ENCODE measurements at regions not wholly inside any gene's neighbourhood (a gene's known extent, or its start where the extent isn't known, plus 50 kb on each side); places are given as distances from the start of the nearest gene placed in this dataset.

GRCh38 chr1:4336507-4336906 lies 317.9 kb upstream of the AJAP1 start:
- no peak for DNase-seq

GRCh38 chr1:4341421-4341820 lies 313.0 kb upstream of the AJAP1 start:
- DNase-seq: no peak

- no peak for DNase-seq
Measured at GRCh38 chr1:4344065-4344732, 310.2 kb upstream of the AJAP1 start.

- no peak for DNase-seq
Measured at GRCh38 chr1:4345094-4345493, 309.3 kb upstream of the AJAP1 start.

GRCh38 chr1:4346131-4346530 lies 308.3 kb upstream of the AJAP1 start:
- DNase-seq: no peak

- DNase-seq: no peak
Measured at GRCh38 chr1:4351453-4351852, 303.0 kb upstream of the AJAP1 start.

- DNase-seq: no peak
Measured at GRCh38 chr1:4353090-4353856, 301.1 kb upstream of the AJAP1 start.

- no peak for DNase-seq
Measured at GRCh38 chr1:4355839-4356238, 298.6 kb upstream of the AJAP1 start.

- no peak for DNase-seq
Measured at GRCh38 chr1:4362314-4363044, 291.9 kb upstream of the AJAP1 start.

GRCh38 chr1:4366091-4366490 lies 288.3 kb upstream of the AJAP1 start:
- no peak for DNase-seq

- no peak for DNase-seq
Measured at GRCh38 chr1:4367230-4367777, 287.1 kb upstream of the AJAP1 start.

- DNase-seq: no peak
Measured at GRCh38 chr1:4369335-4369734, 285.1 kb upstream of the AJAP1 start.

GRCh38 chr1:4371849-4372248 lies 282.6 kb upstream of the AJAP1 start:
- DNase-seq: no peak

- DNase-seq: no peak
Measured at GRCh38 chr1:4375812-4376211, 278.6 kb upstream of the AJAP1 start.

- DNase-seq: no peak
Measured at GRCh38 chr1:4379451-4380175, 274.8 kb upstream of the AJAP1 start.

GRCh38 chr1:4380564-4381168 lies 273.7 kb upstream of the AJAP1 start:
- DNase-seq: no peak

GRCh38 chr1:4393191-4393590 lies 261.2 kb upstream of the AJAP1 start:
- no peak for DNase-seq

- DNase-seq: no peak
Measured at GRCh38 chr1:4394366-4394765, 260.0 kb upstream of the AJAP1 start.

- DNase-seq: no peak
Measured at GRCh38 chr1:4395158-4395557, 259.3 kb upstream of the AJAP1 start.

GRCh38 chr1:4395676-4396075 lies 258.7 kb upstream of the AJAP1 start:
- DNase-seq: no peak

- DNase-seq: no peak
Measured at GRCh38 chr1:4396551-4396950, 257.9 kb upstream of the AJAP1 start.

GRCh38 chr1:4397196-4397595 lies 257.2 kb upstream of the AJAP1 start:
- no peak for DNase-seq

- DNase-seq: no peak
Measured at GRCh38 chr1:4402032-4402431, 252.4 kb upstream of the AJAP1 start.

Data from stimulated activated CD4-positive, alpha-beta T cell treated with anti-CD3 and anti-CD28 coated beads, Interleukin-12 subunit alpha, Interleukin-12 subunit beta, amount 100 ng/mL, for 4 hours (primary cell).